HEK293T (cell line): ENCODE measurements at regions not wholly inside any gene's neighbourhood (a gene's known extent, or its start where the extent isn't known, plus 50 kb on each side); places are given as distances from the start of the nearest gene placed in this dataset.
"Not testable (repeated sequence)": the region's sequence is repeated elsewhere in the genome, so short reads cannot be mapped to it uniquely, and the experiment has no call there.

Experiments used
- CTCF ChIA-PET: fragments of 350-600 bp; formaldehyde crosslinking; extraction: SDS; loops from one replicate; lab custom pipeline; 2021; ENCODE audit warnings: antibody characterized with exemption, inconsistent platforms; lab: Yijun Ruan, JAX
- POLR2A ChIA-PET: fragments of 350-600 bp; formaldehyde crosslinking; extraction: SDS; loops from one replicate; lab custom pipeline; 2020; ENCODE audit warnings: antibody characterized with exemption, inconsistent platforms; lab: Yijun Ruan, JAX
- DNase-seq: peaks from one replicate; pipeline ENCODE4 v3.0.0; 2012; ENCODE audit warnings: mixed read lengths; ENCODE audit errors: extremely low spot score
- ARNT ChIP-seq: fragments of 450-650 bp; IDR thresholded peaks from 2 replicates; pipeline ENCODE4 v1.6.1; 2017; ENCODE audit warnings: mild to moderate bottlenecking
- BHLHE40 ChIP-seq: fragments of 450-650 bp; IDR thresholded peaks from 2 replicates; pipeline ENCODE4 v1.6.1; 2016; ENCODE audit warnings: mild to moderate bottlenecking, moderate library complexity, borderline replicate concordance
- CTBP1 ChIP-seq: fragments of 450-650 bp; IDR thresholded peaks from 2 replicates; pipeline ENCODE4 v1.6.1; 2016; ENCODE audit warnings: borderline replicate concordance
- ELF4 ChIP-seq: fragments of 450-650 bp; IDR thresholded peaks from 2 replicates; pipeline ENCODE4 v1.6.1; 2017; ENCODE audit warnings: antibody characterized with exemption
- FOXA1 ChIP-seq: fragments of 450-650 bp; IDR thresholded peaks from 2 replicates; pipeline ENCODE4 v1.6.1; 2016; ENCODE audit warnings: mild to moderate bottlenecking
- FOXK2 ChIP-seq: fragments of 450-650 bp; IDR thresholded peaks from 2 replicates; pipeline ENCODE4 v1.6.1; 2016; ENCODE audit warnings: mild to moderate bottlenecking
- FOXM1 ChIP-seq: fragments of 450-650 bp; IDR thresholded peaks from 2 replicates; pipeline ENCODE4 v1.6.1; 2017; ENCODE audit warnings: mild to moderate bottlenecking, borderline replicate concordance
- HDGF ChIP-seq: fragments of 450-650 bp; IDR thresholded peaks from 2 replicates; pipeline ENCODE4 v1.6.1; 2017; ENCODE audit warnings: antibody characterized with exemption, borderline replicate concordance
- L3MBTL2 ChIP-seq: fragments of 450-650 bp; conservative IDR thresholded peaks from 2 replicates; pipeline ENCODE4 v1.6.1; 2016; ENCODE audit warnings: mild to moderate bottlenecking
- LEF1 ChIP-seq: fragments of 450-650 bp; IDR thresholded peaks from 2 replicates; pipeline ENCODE4 v1.6.1; 2017; ENCODE audit warnings: mild to moderate bottlenecking, borderline replicate concordance
- NFRKB ChIP-seq: fragments of 450-650 bp; IDR thresholded peaks from 2 replicates; pipeline ENCODE4 v1.6.1; 2016; ENCODE audit warnings: mild to moderate bottlenecking, moderate library complexity
- PKNOX1 ChIP-seq: fragments of 450-650 bp; IDR thresholded peaks from 2 replicates; pipeline ENCODE4 v1.6.1; 2016
- SP1 ChIP-seq: fragments of 450-650 bp; IDR thresholded peaks from 2 replicates; pipeline ENCODE4 v1.6.1; 2017
- SUZ12 ChIP-seq: fragments of 450-650 bp; IDR thresholded peaks from 2 replicates; pipeline ENCODE4 v1.6.1; 2016; ENCODE audit warnings: mild to moderate bottlenecking
- TARDBP ChIP-seq: fragments of 450-650 bp; IDR thresholded peaks from 2 replicates; pipeline ENCODE4 v1.6.1; 2016
- ZNF384 ChIP-seq: fragments of 450-650 bp; IDR thresholded peaks from 2 replicates; pipeline ENCODE4 v1.6.1; 2016

- CTCF ChIA-PET = no interaction called here
- TF ChIP-seq BHLHE40 = no peak
- TF ChIP-seq CTBP1 = no peak
- no peak for TF ChIP-seq NFRKB
- TF ChIP-seq SP1 = no peak
- TF ChIP-seq ZNF384 = no peak
- no peak for TF ChIP-seq SUZ12
- no peak for TF ChIP-seq HDGF
- no peak for TF ChIP-seq L3MBTL2
- no peak for DNase-seq
Measured at GRCh38 chr21:16125274-16125673, 395.5 kb downstream of the USP25 start.

GRCh38 chr21:16132453-16132852 lies 402.7 kb downstream of the USP25 start:
- POLR2A ChIA-PET, DNase-seq, CTCF ChIA-PET: not testable (repeated sequence)

More at GRCh38 chr21:16125274-16125673, 395.5 kb downstream of the USP25 start:
- POLR2A ChIA-PET = no interaction called here

GRCh38 chr21:16133248-16133647 lies 403.5 kb downstream of the USP25 start:
- no peak for TF ChIP-seq LEF1
- no peak for TF ChIP-seq CTBP1
- TF ChIP-seq FOXK2 = no peak
- no peak for TF ChIP-seq HDGF
- no peak for TF ChIP-seq SUZ12
- no peak for TF ChIP-seq L3MBTL2
- TF ChIP-seq FOXA1 = no peak
- no peak for TF ChIP-seq SP1
- no peak for TF ChIP-seq ELF4
- TF ChIP-seq ARNT = no peak
- no peak for TF ChIP-seq TARDBP
- no peak for TF ChIP-seq BHLHE40
- TF ChIP-seq PKNOX1 = no peak
- no peak for TF ChIP-seq NFRKB
- TF ChIP-seq FOXM1 = no peak
- no peak for DNase-seq
- POLR2A ChIA-PET = no interaction called here
- CTCF ChIA-PET = no interaction called here

GRCh38 chr21:16134134-16134533 lies 404.4 kb downstream of the USP25 start:
- DNase-seq = no peak
- TF ChIP-seq FOXM1 = no peak
- POLR2A ChIA-PET = no interaction called here
- CTCF ChIA-PET = no interaction called here

- no peak for TF ChIP-seq ARNT
- TF ChIP-seq SP1 = no peak
- no peak for TF ChIP-seq HDGF
- no peak for TF ChIP-seq L3MBTL2
- TF ChIP-seq BHLHE40 = no peak
- TF ChIP-seq LEF1 = no peak
- no peak for TF ChIP-seq ELF4
- TF ChIP-seq FOXM1 = no peak
- TF ChIP-seq ZNF384 = no peak
- TF ChIP-seq SUZ12 = no peak
- no peak for TF ChIP-seq CTBP1
- no peak for TF ChIP-seq PKNOX1
- TF ChIP-seq FOXK2 = no peak
- POLR2A ChIA-PET = interaction anchor here (0.6 kb wide), 1 partner anchor 78 kb away, joined by 3 read pairs; no protein-coding TSS in a partner anchor
- DNase-seq = no peak
- CTCF ChIA-PET = no interaction called here
Measured at GRCh38 chr21:16137106-16137505, 407.3 kb downstream of the USP25 start.

GRCh38 chr21:16145052-16145451 lies 415.3 kb downstream of the USP25 start:
- CTCF ChIA-PET = no interaction called here
- no peak for DNase-seq
- TF ChIP-seq LEF1 = no peak
- no peak for TF ChIP-seq HDGF
- TF ChIP-seq FOXK2 = no peak
- TF ChIP-seq ELF4 = no peak
- no peak for TF ChIP-seq CTBP1
- TF ChIP-seq SP1 = no peak
- no peak for TF ChIP-seq ARNT
- no peak for TF ChIP-seq PKNOX1
- no peak for TF ChIP-seq L3MBTL2
- TF ChIP-seq FOXA1 = no peak
- POLR2A ChIA-PET = no interaction called here

GRCh38 chr21:16145479-16145878 lies 415.7 kb downstream of the USP25 start:
- no peak for DNase-seq
- ChIA-PET CTCF (no interaction called here), POLR2A (no interaction called here)
- TF ChIP-seq LEF1 (no peak), BHLHE40 (no peak), ELF4 (no peak), FOXM1 (no peak), CTBP1 (no peak)
